HG02884 (cell line): ENCODE measurements at regions not wholly inside any gene's neighbourhood (a gene's known extent, or its start where the extent isn't known, plus 50 kb on each side); places are given as distances from the start of the nearest gene placed in this dataset.

Experiments used
- ATAC-seq: cut with Tn5 transposase; IDR thresholded peaks from one replicate; pipeline ENCODE4 v1.9.1; 2021; ENCODE audit warnings: mild to moderate bottlenecking, moderate library complexity; ENCODE audit not compliant: unreplicated experiment

GRCh38 chr15:39357480-39358268 is 223.2 kb upstream of the THBS1 start:
- no peak for ATAC-seq

GRCh38 chr15:39358441-39359041 is 222.3 kb upstream of the THBS1 start:
- no peak for ATAC-seq

- no peak for ATAC-seq
Measured at GRCh38 chr15:39359771-39360170, 221.1 kb upstream of the THBS1 start.

GRCh38 chr15:39360452-39360851 is 220.4 kb upstream of the THBS1 start:
- ATAC-seq = no peak

GRCh38 chr15:39361497-39361896 is 219.4 kb upstream of the THBS1 start:
- no peak for ATAC-seq

GRCh38 chr15:39362821-39363561 is 217.9 kb upstream of the THBS1 start:
- ATAC-seq = no peak

- ATAC-seq = no peak
Measured at GRCh38 chr15:39363761-39364586, 216.9 kb upstream of the THBS1 start.

- ATAC-seq = no peak
Measured at GRCh38 chr15:39364721-39365120, 216.2 kb upstream of the THBS1 start.

- no peak for ATAC-seq
Measured at GRCh38 chr15:39365161-39365560, 215.7 kb upstream of the THBS1 start.

GRCh38 chr15:39365873-39366272 is 215.0 kb upstream of the THBS1 start:
- ATAC-seq = peak; percentile 68

- ATAC-seq = no peak
Measured at GRCh38 chr15:39367596-39367995, 213.3 kb upstream of the THBS1 start.

GRCh38 chr15:39369768-39370167 is 211.1 kb upstream of the THBS1 start:
- no peak for ATAC-seq

GRCh38 chr15:39376371-39376909 is 204.4 kb upstream of the THBS1 start:
- ATAC-seq = no peak

GRCh38 chr15:39381517-39381916 is 199.4 kb upstream of the THBS1 start:
- ATAC-seq = peak; percentile 76

- no peak for ATAC-seq
Measured at GRCh38 chr15:39388118-39388517, 192.8 kb upstream of the THBS1 start.

- ATAC-seq = no peak
Measured at GRCh38 chr15:39391230-39391629, 189.6 kb upstream of the THBS1 start.

GRCh38 chr15:39392469-39393047 is 188.3 kb upstream of the THBS1 start:
- no peak for ATAC-seq

GRCh38 chr15:39393575-39394335 is 187.1 kb upstream of the THBS1 start:
- no peak for ATAC-seq

- no peak for ATAC-seq
Measured at GRCh38 chr15:39394496-39394895, 186.4 kb upstream of the THBS1 start.
